GM19468 (cell line): ENCODE measurements at regions not wholly inside any gene's neighbourhood (a gene's known extent, or its start where the extent isn't known, plus 50 kb on each side); places are given as distances from the start of the nearest gene placed in this dataset.

Experiments
- ATAC-seq: cut with Tn5 transposase; IDR thresholded peaks from one replicate; pipeline ENCODE4 v1.9.1; 2021; ENCODE audit warnings: mild to moderate bottlenecking, moderate library complexity, moderate number of reproducible peaks; ENCODE audit not compliant: unreplicated experiment; ENCODE audit errors: extremely low read depth

DNA sequence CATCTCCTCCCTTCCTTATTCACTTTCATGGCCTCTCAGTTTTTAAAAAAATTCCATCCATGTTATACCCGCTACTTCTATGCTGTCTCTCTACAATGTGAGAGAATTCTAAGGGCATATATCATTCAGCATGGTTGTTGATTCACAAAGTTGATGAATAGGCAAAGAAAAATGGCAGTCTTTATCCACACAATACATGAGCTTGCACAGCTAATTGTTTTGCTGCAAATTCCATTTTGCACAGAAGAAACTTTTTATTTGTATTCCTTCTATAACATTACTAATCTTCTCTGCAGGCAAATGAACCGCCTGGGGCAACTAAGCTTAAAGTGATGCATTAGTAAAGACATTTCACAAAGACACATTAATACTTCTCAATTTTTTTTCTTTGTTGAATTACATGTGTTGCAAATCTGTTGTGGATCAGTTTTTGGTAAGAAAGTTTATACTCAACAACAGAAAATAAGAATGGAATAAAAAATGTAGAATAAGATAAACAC is 196.9 kb downstream of the LIG4 start:
- no peak for ATAC-seq

DNA sequence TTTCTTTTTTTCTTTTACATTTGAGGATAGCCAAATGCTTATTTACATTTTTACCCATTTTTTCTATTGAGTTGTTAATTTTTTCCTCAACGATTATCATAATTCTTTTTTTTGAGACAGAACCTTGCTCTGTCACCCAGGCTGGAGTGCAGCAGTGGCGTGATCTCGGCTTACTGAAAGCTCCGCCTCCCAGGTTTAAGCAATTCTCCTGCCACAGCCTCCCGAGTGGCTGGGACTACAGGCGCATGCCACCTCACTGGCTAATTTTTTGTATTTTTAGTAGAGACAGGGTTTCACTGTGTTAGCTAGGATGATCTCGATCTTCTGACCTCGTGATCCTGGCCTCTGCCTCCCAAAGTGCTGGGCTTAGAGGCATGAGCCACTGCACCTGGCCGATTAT is 208.7 kb downstream of the LIG4 start:
- ATAC-seq, result no peak

DNA sequence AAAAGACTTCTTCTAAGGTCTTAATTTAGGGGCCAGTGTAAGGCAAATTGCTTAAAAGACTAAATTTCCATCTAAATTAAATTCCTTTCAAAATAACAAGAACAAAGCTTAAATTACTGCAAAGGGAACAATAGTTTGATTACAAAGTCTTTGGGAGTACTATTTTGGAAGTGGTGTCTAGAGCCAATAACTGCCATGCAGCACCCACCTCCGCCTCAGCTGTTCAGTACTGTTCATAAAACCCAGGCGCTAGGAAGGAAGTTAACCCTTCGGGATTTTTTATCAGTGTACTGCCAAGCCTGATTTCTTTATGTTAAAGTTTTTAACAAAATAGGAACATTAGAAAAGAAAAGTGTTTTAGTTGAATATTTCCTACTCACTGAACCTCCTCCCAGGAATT is 210.1 kb downstream of the LIG4 start:
- ATAC-seq, result no peak

DNA sequence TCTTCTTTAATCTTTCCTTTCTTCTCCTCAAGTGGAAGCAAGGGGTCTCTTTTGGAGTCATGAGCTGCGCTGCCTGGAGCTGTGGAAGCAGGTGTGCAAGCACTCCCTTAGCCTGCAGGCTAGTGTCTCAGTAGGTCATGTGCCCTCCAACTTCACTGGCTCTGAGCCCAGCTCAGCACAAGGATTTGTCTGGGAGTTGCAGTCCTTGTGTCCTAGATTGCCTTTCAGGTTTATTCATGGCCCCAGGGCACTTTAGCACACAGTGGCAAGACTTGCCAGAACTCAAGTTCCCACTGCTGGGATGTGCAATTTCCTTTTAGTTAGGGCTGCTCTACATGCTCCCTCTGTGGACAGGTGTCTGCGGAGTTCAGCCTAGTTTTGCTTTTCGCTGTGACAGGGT is 211.7 kb downstream of the LIG4 start:
- no peak for ATAC-seq

DNA sequence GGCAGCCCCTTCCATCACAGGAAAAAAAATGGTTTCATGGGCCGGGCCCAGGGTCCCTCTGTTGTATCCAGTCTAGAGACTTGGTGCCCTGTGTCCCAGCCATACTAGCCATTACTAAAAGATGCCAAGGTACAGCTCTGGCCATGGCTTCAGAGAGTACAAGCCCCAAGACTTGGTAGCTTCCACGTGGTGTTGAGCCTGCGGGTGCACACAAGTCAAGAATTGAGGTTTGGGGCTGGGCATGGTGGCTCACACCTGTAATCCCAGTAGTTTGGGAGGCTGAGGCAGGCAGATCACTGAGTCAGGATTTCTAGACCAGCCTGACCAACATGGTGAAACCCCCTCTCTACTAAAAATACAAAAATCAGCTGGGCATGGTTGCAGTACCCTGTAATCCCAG is 214.3 kb downstream of the LIG4 start:
- no peak for ATAC-seq

DNA sequence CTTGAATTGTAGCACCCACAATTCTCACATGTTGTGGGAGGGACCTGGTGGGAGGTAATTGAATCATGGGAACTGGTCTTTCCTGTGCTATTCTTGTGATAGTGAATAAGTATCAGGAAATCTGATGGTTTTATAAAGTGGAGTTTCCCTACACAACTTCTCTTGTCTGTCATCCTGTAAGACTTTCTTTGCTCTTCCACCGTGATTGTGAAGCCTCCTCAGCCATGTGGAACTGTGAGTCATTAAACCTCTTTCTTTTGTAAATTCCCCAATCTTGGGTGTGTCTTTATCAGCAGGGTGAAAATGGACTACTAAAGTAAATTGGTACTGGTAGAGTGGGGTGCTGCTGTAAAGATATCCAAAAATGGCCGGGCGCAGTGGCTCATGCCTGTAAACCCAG is 215.6 kb downstream of the LIG4 start:
- ATAC-seq, result no peak

DNA sequence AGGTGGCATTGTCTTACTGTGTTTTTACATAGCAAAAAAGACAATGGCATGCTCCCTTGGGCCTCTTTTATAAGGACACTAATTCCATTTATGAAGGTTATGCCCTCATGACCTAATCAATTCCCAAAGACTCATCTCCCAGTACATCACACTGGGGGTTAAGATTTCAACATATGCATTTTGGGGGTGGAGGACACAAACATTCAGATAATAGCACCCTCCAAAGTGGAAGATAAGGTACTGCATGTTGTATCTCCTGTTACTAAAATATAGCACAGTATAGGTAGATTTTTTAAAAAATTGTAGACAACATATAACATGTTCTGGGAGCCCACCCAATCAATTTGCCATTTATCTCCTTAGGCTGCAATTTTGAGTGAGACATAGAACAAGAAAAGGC is 221.2 kb downstream of the LIG4 start:
- no peak for ATAC-seq

DNA sequence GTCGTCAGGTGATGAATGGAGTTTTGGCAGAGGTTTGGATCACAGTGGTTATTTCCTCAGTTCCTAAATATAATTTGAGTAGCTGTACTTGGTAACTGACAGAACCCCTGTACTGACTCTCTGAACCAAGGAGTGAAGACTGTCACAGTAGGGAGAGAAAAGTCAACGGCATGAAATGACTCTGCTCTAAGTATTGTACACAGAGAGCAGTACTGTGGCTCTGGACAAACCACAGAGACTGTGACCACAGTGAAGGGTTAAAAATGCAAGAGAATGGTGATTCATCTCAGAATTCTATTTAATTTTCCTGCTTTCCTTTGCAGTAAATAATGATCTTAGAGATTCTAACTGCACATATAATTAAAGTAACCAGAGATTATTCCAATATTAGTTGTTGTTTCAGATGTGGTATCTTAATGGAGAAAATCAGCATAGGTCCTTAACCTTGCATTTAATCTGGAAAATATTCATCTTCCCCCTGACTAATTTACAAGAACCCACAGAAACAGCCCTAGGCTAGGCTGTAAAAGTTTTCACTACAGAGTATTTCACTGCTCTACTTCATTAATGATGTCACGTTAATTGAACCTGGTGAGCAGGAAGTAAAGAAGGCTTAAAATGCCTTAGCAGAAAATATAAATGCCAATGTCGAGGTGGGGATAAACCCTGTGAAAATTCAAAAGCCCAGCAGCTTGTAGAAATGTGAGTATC is 221.9 kb downstream of the LIG4 start:
- ATAC-seq, result no peak

DNA sequence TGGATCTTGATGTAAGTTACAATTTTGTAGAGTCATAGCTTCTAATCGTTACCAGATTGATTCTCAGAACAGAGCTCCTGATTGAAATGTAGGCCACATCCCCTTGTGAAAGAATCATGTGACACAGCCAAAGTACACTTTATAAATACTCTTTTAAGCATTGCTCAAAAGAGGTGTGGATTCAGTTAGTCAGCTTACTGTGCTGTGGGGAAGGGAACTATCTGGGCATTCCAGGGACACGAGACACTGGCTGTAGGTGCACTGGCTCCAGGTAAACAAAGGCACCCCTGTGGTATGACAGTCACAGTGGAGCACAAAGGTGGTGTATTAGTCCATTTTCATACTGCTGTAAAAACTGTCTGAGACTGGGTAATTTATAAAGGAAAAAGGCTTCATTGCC is 222.8 kb downstream of the LIG4 start:
- ATAC-seq, result no peak

DNA sequence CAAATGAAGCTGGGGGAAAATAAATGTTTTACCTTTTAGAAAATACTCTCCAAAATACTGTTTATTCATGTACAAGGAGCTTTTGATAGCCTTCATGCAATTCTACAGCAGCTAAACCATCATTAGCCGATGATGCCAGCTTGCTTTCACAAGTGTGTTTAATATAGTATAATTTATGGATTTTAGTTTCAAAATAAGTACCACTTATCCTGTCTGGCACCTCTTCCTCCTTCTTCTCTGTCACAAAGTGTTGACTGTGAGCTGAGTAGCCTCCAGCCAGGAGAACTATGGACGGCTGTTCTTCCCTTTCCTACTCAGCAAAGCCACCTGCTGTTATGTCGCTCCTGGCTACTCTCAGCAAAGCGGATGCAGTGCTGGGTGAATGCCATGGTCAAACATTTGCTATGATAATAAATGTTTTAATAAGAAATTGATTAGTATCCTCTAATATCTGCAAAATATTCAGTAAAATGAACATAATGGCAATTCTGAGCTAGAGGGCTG is 238.2 kb downstream of the LIG4 start:
- ATAC-seq, result no peak

DNA sequence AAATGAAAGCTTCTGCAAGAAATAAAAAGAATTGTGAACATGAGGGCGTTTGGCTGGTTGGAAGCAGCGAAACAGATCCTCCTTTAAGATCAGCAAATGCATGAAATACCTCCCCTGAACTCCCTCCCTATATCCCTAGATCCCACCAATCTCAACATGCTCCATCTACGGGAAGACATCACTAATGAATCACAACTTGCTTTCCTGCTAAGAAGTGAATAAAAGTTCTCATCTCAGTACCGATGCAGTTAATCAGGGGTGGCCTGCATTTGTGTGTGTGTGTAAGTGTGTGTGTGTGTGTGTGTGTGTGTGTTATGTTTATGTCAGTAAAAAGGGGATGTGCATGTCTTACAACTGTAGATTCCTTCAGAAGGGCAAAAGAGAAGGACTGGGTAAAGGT is 238.7 kb downstream of the LIG4 start:
- no peak for ATAC-seq

DNA sequence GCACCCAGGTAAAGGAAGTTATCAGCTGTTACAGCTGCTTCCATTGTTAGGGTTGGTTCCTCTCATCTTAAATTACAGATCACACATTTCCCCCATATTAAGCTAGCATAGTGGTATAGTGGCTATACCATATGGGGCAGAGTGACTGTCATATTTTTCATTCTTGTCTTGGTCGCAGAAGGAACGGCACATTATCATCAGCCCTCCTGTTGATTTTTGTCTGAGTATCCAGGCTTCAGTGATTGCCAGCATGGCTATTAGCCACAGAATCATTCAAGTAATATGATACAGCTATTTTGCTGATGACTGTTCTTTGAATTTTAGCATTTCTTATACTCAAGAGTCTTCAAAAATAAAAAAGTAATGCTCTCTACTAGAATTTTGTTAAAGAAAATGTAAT is 240.9 kb downstream of the LIG4 start:
- ATAC-seq, result no peak

DNA sequence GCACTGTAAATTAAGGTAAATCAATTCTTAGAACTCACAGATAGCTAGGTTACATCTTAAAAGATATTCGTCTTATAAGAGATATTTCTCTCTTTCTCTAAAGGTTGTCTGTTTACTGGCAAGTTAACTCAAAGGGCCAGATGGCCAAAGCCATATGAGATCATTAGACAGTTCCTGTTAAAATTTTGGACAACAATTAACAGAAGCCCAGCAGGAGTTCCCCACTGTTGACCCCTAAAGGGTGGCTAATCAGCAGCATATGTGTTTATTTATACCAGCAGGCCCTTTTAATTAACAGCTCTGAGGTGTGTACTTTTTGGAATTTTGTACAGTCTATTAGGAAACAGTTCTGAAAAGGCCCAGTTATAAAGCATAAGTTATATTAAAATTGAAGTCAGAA is 245.8 kb downstream of the LIG4 start:
- ATAC-seq, result no peak

DNA sequence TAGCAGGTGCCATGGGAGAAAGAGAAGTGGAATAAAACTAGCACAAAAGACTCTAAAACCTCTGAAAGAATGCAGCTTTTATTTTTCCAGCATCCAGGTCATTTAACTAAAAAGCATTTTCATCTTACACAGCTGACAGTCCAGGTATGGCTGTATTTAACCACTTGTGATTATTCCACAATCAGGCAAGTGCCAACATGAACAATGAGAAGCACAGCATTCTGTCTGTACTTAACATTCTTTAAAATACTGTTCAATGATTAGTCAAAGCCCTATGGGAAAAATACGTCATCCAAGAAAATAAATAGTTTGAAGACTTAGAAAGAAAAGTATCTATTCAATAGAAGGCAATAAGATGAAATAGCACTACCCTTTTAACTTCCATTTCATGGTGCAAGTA is 246.9 kb downstream of the LIG4 start:
- ATAC-seq, result no peak

DNA sequence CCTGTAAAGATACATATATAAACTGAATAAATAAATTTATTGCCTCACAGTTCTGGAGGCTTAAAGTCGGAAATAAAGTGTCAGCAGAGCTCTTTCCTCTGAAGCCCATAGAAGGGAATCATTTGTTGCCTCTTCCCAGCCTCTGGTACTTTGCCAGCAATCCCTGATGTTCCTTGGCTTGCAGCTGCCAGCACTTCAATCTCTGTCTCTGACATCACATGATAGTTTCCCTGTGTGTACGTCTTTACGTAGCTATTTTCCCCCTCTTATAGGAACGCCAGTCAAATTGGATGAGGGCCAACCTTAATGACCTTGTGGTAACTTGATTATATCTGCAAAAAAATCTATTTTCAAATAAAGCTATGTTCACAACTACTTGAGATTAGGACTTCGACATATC is 250.9 kb downstream of the LIG4 start:
- ATAC-seq, result no peak

DNA sequence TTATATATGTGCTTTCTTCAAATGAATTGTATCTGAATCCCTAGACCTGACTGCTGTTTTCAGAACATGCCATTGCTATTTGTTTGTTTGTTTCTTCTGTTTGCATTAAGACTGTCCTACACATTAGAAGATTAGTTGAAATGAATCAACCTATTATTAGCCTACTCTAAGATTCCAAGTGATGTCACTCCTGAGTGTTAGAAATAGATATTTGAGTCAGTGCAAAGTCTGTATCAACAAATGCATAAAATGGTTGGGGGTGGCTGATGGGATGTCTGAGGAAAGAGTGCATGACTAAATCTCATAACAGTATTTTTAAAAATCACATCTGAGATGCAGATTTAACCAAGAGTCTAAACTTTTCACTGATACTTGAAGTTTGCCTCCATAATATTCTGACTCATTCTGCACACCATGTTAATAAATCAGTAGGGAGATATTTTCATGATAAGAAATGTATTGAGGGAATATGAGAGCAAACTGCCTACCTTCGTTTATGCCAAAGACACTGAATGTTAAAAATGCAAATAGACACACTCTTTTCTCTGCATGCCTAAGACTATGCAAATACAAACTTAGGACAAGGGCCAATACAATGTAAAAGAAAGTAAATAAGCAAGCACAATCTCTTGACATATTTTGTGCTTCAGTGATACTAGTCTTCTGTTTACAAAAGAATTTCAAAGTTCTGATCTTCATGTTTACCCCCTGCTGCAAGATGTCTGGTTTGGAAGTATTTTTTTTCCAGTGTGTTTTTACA is 253.3 kb downstream of the LIG4 start:
- ATAC-seq, result no peak

DNA sequence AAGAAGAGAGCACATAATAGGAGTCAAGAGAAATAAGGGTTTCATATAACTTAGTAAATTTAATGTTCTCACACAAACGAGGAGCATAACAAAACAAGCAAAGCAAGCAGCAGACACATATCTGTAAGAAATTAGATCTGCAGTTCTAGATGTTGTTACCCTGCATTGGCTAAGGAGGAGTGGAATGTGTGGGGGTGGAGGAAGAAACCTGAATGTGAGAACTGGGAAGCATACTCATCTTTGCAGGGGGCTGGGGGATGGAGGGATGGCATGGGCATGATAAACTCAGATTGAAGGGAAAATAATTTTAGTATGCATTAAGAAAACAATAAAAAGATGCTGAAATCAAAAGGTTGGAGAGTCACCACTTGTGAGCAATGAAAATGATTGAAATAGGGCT is 255.0 kb downstream of the LIG4 start:
- ATAC-seq, result no peak

DNA sequence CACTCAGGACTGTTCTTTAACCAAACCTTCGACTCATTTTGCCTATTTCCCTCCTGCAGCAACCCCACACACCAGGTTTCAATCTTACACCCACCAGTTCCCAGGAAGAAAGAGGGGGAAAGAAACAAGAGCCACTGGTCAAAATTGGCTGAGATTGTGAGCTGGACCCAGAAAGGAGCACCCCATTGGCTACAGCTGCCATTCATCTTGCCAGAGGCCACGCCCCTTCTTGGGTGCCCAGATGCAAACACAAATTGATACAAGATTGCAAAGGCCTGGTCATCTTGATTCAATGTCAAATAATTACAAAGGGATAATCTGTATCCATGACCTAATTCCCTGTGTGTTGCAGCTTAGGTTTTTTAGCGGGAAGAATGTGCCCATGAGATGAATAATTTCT is 258.4 kb downstream of the LIG4 start:
- no peak for ATAC-seq

DNA sequence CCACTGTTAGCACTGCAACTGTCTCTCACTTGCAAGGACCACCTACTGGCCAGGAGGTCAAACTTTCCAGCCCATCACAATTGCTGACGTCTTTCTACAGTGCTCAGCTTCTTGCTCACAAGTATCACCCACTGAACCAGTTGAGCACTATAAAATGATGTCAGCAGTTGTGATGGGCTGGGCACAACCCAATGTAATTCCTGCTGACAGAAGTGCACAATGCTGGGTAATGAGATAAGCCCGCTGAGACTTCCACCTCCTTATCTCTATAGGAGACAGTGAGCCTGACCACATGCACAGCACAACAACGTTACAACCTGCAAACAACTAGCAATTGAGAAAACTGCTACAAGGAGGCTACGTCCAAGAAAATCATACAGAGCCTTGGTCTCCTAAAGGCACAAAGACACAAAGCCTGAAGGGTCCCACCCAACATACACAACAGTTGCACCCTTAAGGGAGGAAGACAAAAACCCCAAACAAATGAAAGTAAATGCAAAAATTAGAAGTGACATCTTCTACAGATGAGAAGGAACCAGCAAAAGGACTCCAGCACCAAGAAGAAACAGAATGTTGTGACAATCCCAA is 273.2 kb downstream of the LIG4 start:
- ATAC-seq, result no peak

DNA sequence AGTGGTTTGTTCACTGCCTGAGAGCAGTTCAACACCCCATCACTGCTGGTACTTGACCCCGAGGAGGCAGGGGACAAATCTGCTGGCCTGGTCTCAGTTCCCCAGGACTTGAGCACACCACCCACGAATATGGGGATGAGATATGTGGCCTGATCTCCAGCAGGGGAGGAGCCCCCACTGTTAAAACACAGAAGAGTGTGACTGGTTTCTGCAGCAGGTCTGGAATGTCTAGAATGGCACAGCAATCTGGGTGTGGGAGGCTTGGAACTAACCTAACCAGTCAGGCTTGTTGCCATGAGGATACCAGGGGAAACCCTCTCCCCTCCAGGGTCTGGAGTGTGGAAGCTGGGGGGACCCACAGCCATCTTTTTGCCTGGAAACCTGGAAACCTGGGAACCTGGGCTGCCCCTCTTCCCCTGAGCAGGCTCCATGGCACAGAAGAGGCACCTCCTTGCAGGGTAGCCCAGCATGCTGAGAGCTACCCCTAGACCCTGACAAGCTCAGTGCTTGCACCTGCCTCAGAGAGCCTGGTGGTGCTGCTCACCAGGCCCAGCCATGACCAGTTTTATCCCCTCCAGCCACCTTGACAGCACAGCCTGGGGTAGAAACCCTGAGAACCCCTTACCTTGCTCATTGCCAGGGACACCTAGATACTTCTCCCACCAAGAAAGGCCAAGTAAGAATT is 273.8 kb downstream of the LIG4 start:
- no peak for ATAC-seq

DNA sequence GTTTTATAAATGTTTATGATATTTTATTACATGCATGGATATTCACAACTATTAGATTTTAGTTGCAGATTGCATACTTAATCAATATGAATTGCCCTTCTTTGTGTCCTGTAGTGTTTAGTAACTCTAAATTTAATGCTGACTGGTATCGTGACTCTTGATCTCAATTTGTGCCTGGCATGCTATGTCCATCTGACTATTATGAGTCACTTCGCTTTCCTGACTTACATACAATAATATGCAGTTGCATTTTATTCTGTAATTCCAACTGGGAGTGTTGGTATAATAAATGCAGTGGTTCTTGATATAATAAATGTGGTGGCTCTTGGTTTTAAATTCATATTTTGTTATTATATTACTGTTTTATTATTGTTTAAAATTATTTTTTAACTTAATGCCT is 277.5 kb downstream of the LIG4 start:
- ATAC-seq, result no peak
